ENCODE measurements at regions not wholly inside any gene's neighbourhood (a gene's known extent, or its start where the extent isn't known, plus 50 kb on each side); places are given as distances from the start of the nearest gene placed in this dataset.

DNA sequence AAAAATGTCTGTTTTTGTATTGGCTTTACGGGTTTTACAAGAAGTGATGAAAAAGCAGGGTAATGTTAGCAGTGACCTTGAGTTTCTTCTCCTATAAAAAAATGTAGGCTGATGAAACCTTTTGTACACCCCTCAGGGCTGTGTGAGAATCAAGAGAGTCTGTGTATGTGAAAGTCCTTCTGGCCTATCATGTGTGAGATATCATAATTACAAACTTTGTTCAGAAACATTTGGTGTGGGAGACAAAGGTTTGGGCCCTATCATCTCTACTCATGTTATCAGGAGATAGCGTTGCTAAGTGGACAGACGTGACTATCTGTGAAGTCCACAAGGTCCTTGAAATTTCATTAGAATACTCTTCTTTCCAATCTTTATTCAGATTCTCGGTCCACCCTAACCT is 170.6 kb upstream of the HAND2 start (continued):
- TF ChIP-seq HEY1 (CRISPR knock-in tag; IDR thresholded peaks at IDR 0.05; ENCODE audit: borderline replicate concordance) = no peak
- TF ChIP-seq RFX1 (IDR thresholded peaks at IDR 0.05) = peak; percentile 28; the same call in 1 of the 2 replicates
- peak; percentile 91 for TF ChIP-seq TEAD4 (IDR thresholded peaks at IDR 0.05; ENCODE audit: low read length)
- TF ChIP-seq TEAD4 (CRISPR knock-in tag; IDR thresholded peaks at IDR 0.05; ENCODE audit: borderline replicate concordance) = no peak
- TF ChIP-seq, protein P1, sequence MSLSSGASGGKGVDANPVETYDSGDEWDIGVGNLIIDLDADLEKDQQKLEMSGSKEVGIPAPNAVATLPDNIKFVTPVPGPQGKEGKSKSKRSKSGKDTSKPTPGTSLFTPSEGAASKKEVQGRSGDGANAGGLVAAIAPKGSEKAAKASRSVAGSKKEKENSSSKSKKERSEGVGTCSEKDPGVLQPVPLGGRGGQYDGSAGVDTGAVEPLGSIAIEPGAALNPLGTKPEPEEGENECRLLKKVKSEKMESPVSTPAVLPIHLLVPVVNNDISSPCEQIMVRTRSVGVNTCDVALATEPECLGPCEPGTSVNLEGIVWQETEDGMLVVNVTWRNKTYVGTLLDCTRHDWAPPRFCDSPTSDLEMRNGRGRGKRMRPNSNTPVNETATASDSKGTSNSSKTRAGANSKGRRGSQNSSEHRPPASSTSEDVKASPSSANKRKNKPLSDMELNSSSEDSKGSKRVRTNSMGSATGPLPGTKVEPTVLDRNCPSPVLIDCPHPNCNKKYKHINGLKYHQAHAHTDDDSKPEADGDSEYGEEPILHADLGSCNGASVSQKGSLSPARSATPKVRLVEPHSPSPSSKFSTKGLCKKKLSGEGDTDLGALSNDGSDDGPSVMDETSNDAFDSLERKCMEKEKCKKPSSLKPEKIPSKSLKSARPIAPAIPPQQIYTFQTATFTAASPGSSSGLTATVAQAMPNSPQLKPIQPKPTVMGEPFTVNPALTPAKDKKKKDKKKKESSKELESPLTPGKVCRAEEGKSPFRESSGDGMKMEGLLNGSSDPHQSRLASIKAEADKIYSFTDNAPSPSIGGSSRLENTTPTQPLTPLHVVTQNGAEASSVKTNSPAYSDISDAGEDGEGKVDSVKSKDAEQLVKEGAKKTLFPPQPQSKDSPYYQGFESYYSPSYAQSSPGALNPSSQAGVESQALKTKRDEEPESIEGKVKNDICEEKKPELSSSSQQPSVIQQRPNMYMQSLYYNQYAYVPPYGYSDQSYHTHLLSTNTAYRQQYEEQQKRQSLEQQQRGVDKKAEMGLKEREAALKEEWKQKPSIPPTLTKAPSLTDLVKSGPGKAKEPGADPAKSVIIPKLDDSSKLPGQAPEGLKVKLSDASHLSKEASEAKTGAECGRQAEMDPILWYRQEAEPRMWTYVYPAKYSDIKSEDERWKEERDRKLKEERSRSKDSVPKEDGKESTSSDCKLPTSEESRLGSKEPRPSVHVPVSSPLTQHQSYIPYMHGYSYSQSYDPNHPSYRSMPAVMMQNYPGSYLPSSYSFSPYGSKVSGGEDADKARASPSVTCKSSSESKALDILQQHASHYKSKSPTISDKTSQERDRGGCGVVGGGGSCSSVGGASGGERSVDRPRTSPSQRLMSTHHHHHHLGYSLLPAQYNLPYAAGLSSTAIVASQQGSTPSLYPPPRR (CRISPR knock-in tag; IDR thresholded peaks at IDR 0.05; ENCODE audit: borderline replicate concordance) = no peak
- TF ChIP-seq CBFA2T2 (conservative IDR thresholded peaks at IDR 0.05) = peak; percentile 66
- peak in 1 of 2 experiments; percentile 56; a peak in 2 of 4 replicates for TF ChIP-seq TRIM24 (IDR thresholded peaks at IDR 0.05)
- TF ChIP-seq NEUROD1 (IDR thresholded peaks at IDR 0.05; ENCODE audit: borderline replicate concordance, low read depth, low read length, partially characterized antibody) = no peak
- TF ChIP-seq ARID1B (IDR thresholded peaks at IDR 0.05) = peak; percentile 71
- TF ChIP-seq, protein P2, sequence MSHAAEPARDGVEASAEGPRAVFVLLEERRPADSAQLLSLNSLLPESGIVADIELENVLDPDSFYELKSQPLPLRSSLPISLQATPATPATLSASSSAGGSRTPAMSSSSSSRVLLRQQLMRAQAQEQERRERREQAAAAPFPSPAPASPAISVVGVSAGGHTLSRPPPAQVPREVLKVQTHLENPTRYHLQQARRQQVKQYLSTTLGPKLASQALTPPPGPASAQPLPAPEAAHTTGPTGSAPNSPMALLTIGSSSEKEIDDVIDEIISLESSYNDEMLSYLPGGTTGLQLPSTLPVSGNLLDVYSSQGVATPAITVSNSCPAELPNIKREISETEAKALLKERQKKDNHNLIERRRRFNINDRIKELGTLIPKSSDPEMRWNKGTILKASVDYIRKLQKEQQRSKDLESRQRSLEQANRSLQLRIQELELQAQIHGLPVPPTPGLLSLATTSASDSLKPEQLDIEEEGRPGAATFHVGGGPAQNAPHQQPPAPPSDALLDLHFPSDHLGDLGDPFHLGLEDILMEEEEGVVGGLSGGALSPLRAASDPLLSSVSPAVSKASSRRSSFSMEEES (CRISPR knock-in tag; IDR thresholded peaks at IDR 0.05) = no peak
- peak; percentile 81 for TF ChIP-seq CBFA2T3 (IDR thresholded peaks at IDR 0.05)
- TF ChIP-seq STAT5A (IDR thresholded peaks at IDR 0.05; ENCODE audit: borderline replicate concordance, low read length) = peak; percentile 60; the same call in 1 of the 2 replicates

All from K562 (cell line).